ENCODE measurements at regions not wholly inside any gene's neighbourhood (a gene's known extent, or its start where the extent isn't known, plus 50 kb on each side); places are given as distances from the start of the nearest gene placed in this dataset.
"Not testable (repeated sequence)": the region's sequence is repeated elsewhere in the genome, so short reads cannot be mapped to it uniquely, and the experiment has no call there.

- not testable (repeated sequence) for DNase-seq
Observed at GRCh38 chr16:29310243-29310642, 96.3 kb downstream of the NPIPB11 start.

- not testable (repeated sequence) for DNase-seq
Observed at GRCh38 chr16:29309601-29310000, 96.9 kb downstream of the NPIPB11 start.

DNA sequence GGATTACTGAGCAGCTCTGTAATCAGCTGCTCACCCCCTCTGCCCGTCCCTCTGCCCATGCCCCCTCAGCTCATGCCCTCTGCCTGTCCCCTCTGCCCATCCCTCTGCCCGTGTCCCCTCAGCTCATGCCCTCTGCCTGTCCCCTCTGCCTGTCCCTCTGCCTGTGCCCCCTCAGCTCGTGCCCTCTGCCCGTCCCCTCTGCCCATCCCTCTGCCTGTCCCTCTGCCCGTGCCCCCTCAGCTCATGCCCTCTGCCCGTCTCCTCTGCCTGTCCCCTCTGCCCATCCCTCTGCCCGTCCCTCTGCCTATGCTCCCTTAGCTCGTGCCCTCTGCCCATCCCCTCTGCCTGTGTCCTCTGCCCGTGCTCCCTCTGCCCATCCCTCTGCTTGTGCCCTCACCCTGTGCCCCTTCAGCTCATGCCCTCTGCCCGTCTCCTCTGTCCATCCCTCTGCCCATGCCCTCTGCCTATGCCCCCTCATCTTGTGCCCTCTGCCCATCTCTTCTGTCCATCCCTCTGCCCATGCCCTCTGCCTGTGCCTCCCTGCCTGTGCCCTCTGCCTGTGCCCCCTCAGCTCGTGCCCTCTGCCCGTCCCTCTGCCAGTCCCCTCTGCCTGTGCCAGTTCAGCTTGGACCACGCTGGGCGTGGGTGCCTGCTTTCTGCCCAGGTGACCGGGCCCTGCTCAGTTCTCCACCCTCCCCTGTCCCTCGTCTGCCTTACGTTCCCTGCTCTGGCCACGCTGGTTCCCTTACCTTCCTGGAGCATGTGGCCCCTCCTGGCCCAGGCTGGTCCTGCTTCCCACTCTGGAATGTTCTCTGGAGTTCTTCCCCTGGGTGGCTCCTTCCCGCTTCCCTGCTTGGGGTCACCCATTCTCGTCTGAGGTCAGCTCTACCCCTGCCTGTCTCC is 97.6 kb downstream of the NPIPB11 start:
- no peak for DNase-seq

GRCh38 chr16:29307598-29308507 is 98.7 kb downstream of the NPIPB11 start:
- no peak for DNase-seq

DNA sequence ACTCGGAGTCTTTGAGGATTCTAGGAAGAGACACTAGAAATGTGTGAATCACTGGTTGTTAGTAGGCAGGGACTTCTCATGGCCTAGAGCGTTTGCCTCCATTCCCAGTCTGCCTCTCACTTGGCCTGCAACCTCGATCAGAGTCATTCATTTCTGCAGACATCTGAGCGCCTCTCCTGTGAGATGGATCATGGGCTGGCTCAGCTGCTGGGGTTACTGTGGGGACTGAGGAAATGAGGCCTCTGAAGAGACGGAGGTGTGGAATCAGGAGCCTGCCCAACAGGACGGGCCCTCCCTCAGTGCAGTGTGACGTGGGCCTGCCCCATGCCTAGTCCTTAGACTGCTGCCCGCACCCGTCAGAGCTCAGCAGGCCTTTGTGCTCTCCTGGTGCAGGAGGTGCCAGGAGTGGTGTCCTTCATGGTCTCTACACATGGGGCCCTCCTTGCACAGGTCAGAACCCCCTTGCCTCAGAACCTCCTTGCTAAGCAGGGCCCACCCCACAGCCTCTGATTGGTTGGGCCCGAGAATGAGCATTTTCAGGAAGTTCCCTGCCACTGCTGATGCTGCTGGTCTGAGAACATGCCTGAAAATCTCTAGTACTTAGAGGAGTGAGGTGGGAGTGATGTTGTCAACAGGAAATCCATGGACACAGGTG is 99.4 kb downstream of the NPIPB11 start:
- DNase-seq, result no peak

- no peak for DNase-seq
Observed at GRCh38 chr16:29306201-29306600, 100.3 kb downstream of the NPIPB11 start.

GRCh38 chr16:29305018-29305417 is 101.5 kb downstream of the NPIPB11 start:
- not testable (repeated sequence) for DNase-seq

DNA sequence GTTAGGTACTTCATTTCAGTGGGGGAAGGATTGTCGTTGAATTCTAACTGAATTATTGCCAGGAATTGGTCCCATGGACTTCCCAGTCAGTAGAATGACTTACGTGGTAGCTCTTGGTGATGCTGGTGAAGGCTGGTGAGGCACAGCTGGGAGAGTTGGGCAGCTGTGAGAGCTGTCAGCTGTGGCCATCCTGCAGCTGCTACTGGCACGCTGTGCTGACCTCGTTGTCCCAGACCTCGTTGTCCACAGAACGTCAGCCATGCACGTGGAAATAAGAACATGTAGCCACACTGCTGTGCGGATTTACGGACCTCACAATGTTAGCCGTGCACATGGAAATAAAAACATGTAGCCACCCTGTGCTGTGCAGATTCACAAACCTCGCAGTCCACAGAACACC is 102.3 kb downstream of the NPIPB11 start:
- DNase-seq, result no peak

- DNase-seq, result no peak
Observed at GRCh38 chr16:29303520-29303919, 103.0 kb downstream of the NPIPB11 start.

DNA sequence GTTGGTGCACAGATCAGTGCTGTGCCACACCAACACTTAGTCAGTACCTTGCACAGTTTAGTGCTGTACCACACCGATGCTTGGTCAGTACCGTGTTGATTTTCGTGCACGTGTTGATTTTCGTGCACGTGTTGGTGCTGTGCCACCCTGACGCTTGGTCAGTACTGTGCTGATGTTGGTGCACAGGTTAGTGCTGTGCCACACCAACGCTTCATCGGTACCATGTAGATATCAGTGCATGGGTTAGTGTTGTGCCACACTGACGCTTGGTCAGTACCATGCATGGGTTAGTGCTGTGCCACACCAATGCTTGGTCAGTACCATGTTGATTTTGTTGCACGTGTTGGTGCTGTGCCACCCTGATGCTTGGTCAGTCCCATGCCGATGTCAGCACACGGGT is 103.5 kb downstream of the NPIPB11 start:
- DNase-seq, result no peak

DNA sequence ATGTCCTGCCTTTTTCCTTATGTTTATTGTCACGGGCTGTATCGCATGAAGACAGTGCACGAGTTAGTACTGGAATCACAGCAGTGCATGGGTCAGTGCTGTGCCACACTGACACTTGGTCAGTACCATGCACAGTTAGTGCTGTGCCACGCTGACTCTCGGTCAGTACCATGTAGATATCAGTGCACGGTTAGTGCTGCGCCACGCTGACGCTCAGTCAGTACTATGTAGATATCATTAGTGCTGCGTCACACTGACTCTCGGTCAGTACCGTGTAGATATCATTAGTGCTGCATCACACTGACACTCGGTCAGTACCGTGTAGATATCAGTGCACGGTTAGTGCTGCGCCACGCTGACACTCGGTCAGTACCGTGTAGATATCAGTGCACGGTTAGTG is 104.1 kb downstream of the NPIPB11 start:
- not testable (repeated sequence) for DNase-seq

DNA sequence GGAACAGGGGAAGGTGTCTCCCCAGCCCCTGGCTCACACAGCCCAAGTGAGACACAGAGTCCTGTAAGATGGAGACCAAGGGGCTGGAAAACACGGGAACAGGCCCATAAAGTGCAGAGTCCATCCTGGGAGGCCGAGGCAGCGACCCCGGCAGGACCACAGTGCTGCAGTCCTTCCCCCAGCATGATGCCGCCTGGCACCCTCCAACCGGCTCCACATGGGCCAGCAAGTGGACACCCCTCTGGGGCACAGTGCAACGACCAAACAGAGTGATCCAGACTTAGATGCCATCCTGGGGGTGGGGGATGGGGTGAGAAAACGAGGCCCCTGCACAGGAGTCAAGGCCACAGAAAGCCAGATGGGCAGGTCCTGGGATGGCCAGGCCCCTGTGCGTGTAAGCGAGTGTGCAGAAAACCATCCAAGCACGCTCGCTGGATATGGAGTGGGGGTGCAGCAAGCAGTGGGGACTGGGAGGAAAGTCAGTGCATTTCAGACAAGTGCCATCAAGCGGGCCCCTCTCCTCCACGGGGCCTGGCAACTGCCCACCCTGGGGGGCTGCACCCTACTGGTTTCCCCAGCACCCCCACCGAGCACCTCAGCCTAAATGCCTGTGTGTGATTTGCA is 104.7 kb downstream of the NPIPB11 start:
- DNase-seq, result not testable (repeated sequence)

DNA sequence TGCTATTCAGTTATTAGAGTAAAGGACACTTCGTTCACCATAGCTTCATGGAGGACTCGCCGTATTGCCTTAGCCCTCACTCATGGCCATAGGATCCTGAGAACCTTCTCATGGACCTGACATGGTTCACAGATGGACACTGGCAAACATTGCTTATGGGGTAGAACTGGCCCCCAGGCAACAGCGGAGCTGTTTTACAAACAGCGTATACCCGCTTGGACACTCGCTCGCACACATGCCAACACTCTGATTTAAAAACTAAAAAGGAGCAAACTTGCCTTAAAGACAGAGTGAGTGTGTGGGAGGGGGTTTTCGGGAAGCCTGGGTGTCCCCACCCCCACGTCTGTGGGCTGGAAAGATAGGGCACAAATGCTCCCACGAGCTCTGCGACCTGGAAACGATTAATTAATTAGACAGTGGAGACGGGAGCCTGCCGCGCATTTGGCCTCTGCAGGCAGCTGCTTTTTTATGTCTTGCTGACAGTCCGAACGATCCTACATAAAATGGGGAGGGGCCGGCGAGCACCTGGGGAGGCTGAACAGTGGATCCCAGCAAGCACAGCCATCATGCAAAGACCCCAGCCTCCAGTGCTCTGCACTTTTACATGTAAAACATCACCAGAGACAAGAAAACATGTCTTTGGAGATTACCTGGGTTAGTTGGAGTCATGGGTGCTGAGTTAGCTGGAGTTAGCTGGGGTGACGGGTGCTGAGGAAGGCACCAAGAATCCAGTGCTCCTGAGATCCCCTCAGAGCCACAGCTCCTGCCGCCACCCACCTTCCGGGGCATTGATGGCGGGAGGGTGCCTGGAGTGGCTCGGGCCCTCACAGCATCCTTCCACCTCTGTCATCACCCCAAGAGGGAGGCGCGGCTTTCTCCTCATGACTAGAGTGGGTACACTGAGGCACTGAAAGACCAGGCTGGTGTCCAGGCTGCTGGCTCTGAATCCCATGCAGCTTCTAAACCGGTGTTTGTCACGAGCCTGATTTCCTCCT is 105.7 kb downstream of the NPIPB11 start:
- not testable (repeated sequence) for DNase-seq

GRCh38 chr16:29300030-29300491 is 106.5 kb downstream of the NPIPB11 start:
- not testable (repeated sequence) for DNase-seq

DNA sequence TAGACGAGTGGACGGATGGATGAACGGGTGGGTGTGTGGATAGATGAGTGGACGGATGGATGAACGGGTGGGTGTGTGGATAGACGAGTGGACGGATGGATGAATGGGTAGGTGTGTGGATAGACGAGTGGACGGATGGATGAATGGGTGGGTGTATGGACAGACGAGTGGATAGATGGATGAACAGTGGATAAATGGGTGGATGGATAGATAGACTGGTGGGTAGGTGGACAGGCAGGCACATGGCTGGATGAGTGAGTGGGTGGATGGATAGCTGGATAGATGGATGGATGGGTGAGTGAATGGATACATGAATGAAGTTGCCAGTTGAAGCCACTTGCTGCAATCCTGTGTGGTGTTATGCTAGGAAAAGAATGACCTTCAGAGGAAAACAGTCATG is 107.5 kb downstream of the NPIPB11 start:
- DNase-seq, result not testable (repeated sequence)

DNA sequence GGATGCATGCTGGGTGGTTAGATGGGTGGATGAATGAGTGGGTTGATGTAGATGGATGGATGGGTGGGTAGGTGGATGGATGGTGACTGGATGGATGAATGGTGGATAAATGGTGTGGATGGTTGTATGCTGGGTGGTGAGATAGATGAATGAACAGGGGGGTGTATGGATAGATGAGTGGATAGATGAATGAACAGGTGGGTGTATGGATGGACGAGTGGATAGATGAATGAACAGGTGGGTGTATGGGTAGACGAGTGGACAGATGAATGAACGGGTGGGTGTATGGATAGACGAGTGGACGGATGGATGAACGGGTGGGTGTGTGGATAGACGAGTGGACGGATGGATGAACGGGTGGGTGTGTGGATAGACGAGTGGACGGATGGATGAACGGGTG is 108.2 kb downstream of the NPIPB11 start:
- not testable (repeated sequence) for DNase-seq

- not testable (repeated sequence) for DNase-seq
Observed at GRCh38 chr16:29297809-29298177, 108.7 kb downstream of the NPIPB11 start.

DNA sequence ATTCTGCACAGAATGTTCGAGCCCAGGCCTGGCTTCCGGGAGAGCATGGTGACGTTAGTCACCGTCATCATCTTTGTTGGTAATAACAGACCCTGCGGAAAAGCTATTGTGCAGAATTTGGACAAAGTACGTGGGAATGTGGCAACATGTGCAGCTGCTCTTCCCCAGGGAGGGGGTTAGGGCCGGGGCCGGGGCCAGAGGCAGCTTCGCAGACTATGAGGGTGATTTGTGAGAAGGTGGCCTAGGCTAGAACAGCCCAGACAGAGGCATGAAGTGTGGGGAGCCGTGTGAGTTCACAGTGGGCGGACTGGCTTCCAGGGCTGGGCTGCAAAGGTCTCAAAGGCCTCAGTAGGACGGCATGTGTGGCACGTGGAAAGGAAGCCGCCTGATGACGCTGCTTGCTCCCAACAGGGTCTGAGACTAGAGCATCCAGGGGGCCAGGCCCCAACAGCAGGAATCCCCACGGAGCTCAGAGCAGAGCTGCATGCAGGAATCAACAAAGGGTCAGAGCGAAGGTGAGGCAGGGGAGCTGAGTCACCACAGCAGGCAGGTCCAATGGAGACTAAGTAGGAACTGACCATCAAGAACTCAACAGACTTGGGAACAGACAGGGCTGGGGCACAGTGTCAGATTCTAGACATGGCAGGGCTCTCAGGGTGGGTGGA is 109.2 kb downstream of the NPIPB11 start:
- not testable (repeated sequence) for DNase-seq

- not testable (repeated sequence) for DNase-seq
Observed at GRCh38 chr16:29296176-29296575, 110.3 kb downstream of the NPIPB11 start.

GRCh38 chr16:29294951-29295795 is 111.3 kb downstream of the NPIPB11 start:
- DNase-seq, result not testable (repeated sequence)

All from activated T-cell treated with anti-CD3 and anti-CD28 coated beads for 4 hours (primary cell).